ENCODE measurements at regions not wholly inside any gene's neighbourhood (a gene's known extent, or its start where the extent isn't known, plus 50 kb on each side); places are given as distances from the start of the nearest gene placed in this dataset.

GRCh38 chrX:100120956-100121355 is 289.1 kb downstream of the PCDH19 start:
- no peak for DNase-seq (ENCODE audit: low spot score)
- in situ Hi-C loops (cut with MboI; ENCODE audit: low pct_unique_long_range_greater_than_20kb, low sequenced_read_pairs, unreplicated experiment) = no loop called here
- TF ChIP-seq CTCF (IDR thresholded peaks at IDR 0.05; ENCODE audit: extremely low read depth, insufficient read depth, missing control alignments) = no peak

GRCh38 chrX:100098660-100099375 is 311.3 kb downstream of the PCDH19 start:
- no peak for TF ChIP-seq CTCF (IDR thresholded peaks at IDR 0.05; ENCODE audit: extremely low read depth, insufficient read depth, missing control alignments)
- in situ Hi-C loops (cut with MboI; ENCODE audit: low pct_unique_long_range_greater_than_20kb, low sequenced_read_pairs, unreplicated experiment) = no loop called here
- DNase-seq (ENCODE audit: low spot score) = no peak

- in situ Hi-C loops (cut with MboI; ENCODE audit: low pct_unique_long_range_greater_than_20kb, low sequenced_read_pairs, unreplicated experiment) = no loop called here
- no peak for TF ChIP-seq CTCF (IDR thresholded peaks at IDR 0.05; ENCODE audit: extremely low read depth, insufficient read depth, missing control alignments)
- DNase-seq (ENCODE audit: low spot score) = no peak
These were observed 319.1 kb downstream of the PCDH19 start for GRCh38 chrX:100090931-100091330.

GRCh38 chrX:100089724-100090123 is 320.3 kb downstream of the PCDH19 start:
- in situ Hi-C loops (cut with MboI; ENCODE audit: low pct_unique_long_range_greater_than_20kb, low sequenced_read_pairs, unreplicated experiment) = no loop called here

GRCh38 chrX:100085846-100086245 is 324.2 kb downstream of the PCDH19 start:
- no peak for DNase-seq (ENCODE audit: low spot score)
- in situ Hi-C loops (cut with MboI; ENCODE audit: low pct_unique_long_range_greater_than_20kb, low sequenced_read_pairs, unreplicated experiment) = no loop called here
- TF ChIP-seq CTCF (IDR thresholded peaks at IDR 0.05; ENCODE audit: extremely low read depth, insufficient read depth, missing control alignments) = no peak

More at GRCh38 chrX:100089724-100090123, 320.3 kb downstream of the PCDH19 start:
- DNase-seq (ENCODE audit: low spot score) = no peak
- no peak for TF ChIP-seq CTCF (IDR thresholded peaks at IDR 0.05; ENCODE audit: extremely low read depth, insufficient read depth, missing control alignments)

- in situ Hi-C loops (cut with MboI; ENCODE audit: low pct_unique_long_range_greater_than_20kb, low sequenced_read_pairs, unreplicated experiment) = no loop called here
- no peak for DNase-seq (ENCODE audit: low spot score)
- no peak for TF ChIP-seq CTCF (IDR thresholded peaks at IDR 0.05; ENCODE audit: extremely low read depth, insufficient read depth, missing control alignments)
These were observed 326.9 kb downstream of the PCDH19 start for GRCh38 chrX:100083211-100083610.
